SU-DHL-6 (cell line): ENCODE measurements at regions not wholly inside any gene's neighbourhood (a gene's known extent, or its start where the extent isn't known, plus 50 kb on each side); places are given as distances from the start of the nearest gene placed in this dataset.
"Not testable (repeated sequence)": the region's sequence is repeated elsewhere in the genome, so short reads cannot be mapped to it uniquely, and the experiment has no call there.

Source experiments
- CTCF ChIP-seq: fragments of 200-600 bp; sonication (generic); IDR thresholded peaks from one replicate; pipeline ENCODE4 v1.5.1; 2017; ENCODE audit warnings: antibody characterized with exemption, mild to moderate bottlenecking, low read length, moderate library complexity; ENCODE audit not compliant: insufficient read depth, poor library complexity, severe bottlenecking
- EZH2phosphoT487 ChIP-seq: fragments of 200-600 bp; sonication (generic), shearing (Covaris generic); conservative IDR thresholded peaks from 2 replicates; pipeline ENCODE4 v1.6.1; 2018; ENCODE audit warnings: mild to moderate bottlenecking, antibody characterized with exemption, low read length, moderate library complexity, mixed read lengths

GRCh38 chr4:52442524-52442923 lies 216.6 kb downstream of the USP46 start:
- TF ChIP-seq CTCF, EZH2phosphoT487: not testable (repeated sequence)
